ENCODE measurements at regions not wholly inside any gene's neighbourhood (a gene's known extent, or its start where the extent isn't known, plus 50 kb on each side); places are given as distances from the start of the nearest gene placed in this dataset.

DNA sequence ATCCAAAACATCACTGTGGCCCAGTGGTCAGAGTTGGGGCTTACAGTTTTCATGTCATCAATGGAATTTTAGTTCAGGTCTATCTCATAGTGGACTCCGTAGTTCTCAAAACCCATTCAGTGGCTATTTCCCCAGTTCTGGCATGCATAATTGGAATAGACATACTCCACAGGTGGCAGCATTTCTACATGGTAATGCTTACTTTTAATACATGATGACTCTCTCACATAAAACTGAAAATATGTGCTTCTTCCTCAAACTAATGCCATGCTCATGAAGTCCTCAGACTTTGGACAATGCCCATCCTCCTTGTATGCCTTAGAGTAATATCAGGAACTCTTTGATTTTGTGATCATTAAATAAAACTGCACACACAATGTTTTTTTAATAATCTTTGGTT, 857.4 kb upstream of the GOT2 start:
- intact Hi-C loops (cut with micrococcal nuclease), result no loop called here
- DNase-seq (ENCODE audit: extremely low read depth in 1 of 4, low spot score in 3 of 4), result no peak
- ATAC-seq, result no peak
- H4K20me1 ChIP-seq (replicated peaks; ENCODE audit: control insufficient read depth, insufficient read depth, low read length), result no peaks in the 10 kb centered on the region
- no peak overlapping the region for H2AFZ ChIP-seq (ENCODE audit: low read depth, low read length)
- no peak for FAIRE-seq
- no peak overlapping the region for H3K27ac ChIP-seq (ENCODE audit: extremely low read depth, low read depth, low read length)
- H3K27me3 ChIP-seq (ENCODE audit: control insufficient read depth in 2 of 2, insufficient read depth in 2 of 2, low read length in 2 of 2), result no peaks in the 10 kb centered on the region
- H3K36me3 ChIP-seq (ENCODE audit: control insufficient read depth, insufficient read depth, low read length), result no peaks in the 10 kb centered on the region
- in situ Hi-C loops (cut with MboI), result no loop called here
- no peaks in the 10 kb centered on the region for H3K79me2 ChIP-seq (ENCODE audit: control insufficient read depth, insufficient read depth, low read length)
- WGBS (ENCODE audit: insufficient coverage, low coverage, missing lambda C conversion rate), result 0% methylated on average over 1 of the region's 1 CpG
- H3K9ac ChIP-seq (ENCODE audit: insufficient read depth in 1 of 2, low read depth in 2 of 2, low read length in 2 of 2), result no peak overlapping the region
- no peak for TF ChIP-seq ZNF143 (CRISPR knock-in tag; IDR thresholded peaks at IDR 0.05)
- TF ChIP-seq RBBP5 (IDR thresholded peaks at IDR 0.05; ENCODE audit: borderline replicate concordance, insufficient read depth, low read length, poor library complexity, severe bottlenecking), result no peak
- no peak for TF ChIP-seq RHOXF2B (CRISPR knock-in tag; conservative IDR thresholded peaks at IDR 0.05)
- no peak for TF ChIP-seq RERE (CRISPR knock-in tag; IDR thresholded peaks at IDR 0.05; ENCODE audit: borderline replicate concordance)
- TF ChIP-seq MYC (IDR thresholded peaks at IDR 0.05; ENCODE audit: low read depth, low read length), result no peak
- TF ChIP-seq MYC (CRISPR knock-in tag; IDR thresholded peaks at IDR 0.05; ENCODE audit: borderline replicate concordance, low read depth), result no peak
- no peak for TF ChIP-seq MAZ (CRISPR knock-in tag; conservative IDR thresholded peaks at IDR 0.05 in 1 of 2, IDR thresholded peaks at IDR 0.05 in 1 of 2)
- TF ChIP-seq RBM15 (IDR thresholded peaks at IDR 0.05; ENCODE audit: insufficient read depth, low read length), result no peak
- ChIA-PET CTCF (ENCODE audit: low intra/inter-chr PET ratio) (no interaction called here), POLR2A (no interaction called here)
- H3K9me3 ChIP-seq (replicated peaks; ENCODE audit: control insufficient read depth, insufficient read depth, low read depth, low read length), result no peaks in the 10 kb centered on the region
- no peaks in the 10 kb centered on the region for H3K9me1 ChIP-seq (ENCODE audit: control insufficient read depth, insufficient read depth, low read length)
- BruUV-seq (replicated peaks), result no TSS peak
- no peak overlapping the region for H3K4me3 ChIP-seq
- H3K4me1 ChIP-seq (replicated peaks in 1 of 2; ENCODE audit: control insufficient read depth in 2 of 2, insufficient read depth in 2 of 2, low read length in 2 of 2), result no peaks in the 10 kb centered on the region
- no peak overlapping the region for H3K4me2 ChIP-seq (ENCODE audit: insufficient read depth, low read length)
